ENCODE measurements at regions not wholly inside any gene's neighbourhood (a gene's known extent, or its start where the extent isn't known, plus 50 kb on each side); places are given as distances from the start of the nearest gene placed in this dataset.

DNA sequence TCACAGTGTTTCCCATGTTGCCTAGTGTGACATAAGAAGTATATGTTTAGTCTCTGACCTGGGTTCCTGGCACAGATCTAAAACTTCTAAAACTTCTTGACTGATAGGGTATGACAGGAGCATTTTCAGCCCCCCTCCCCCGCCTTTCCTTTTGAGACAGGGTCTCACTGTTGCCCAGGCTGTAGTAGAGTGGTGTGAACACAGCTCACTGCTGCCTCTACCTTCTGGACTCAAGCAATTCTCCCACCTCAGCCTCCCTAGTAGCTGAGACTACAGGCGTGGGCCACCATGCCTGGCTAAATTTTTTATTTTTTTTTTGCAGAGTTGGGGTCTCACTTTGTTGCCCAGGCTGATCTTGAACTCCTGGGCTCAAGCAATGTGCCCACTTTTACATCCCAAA is 421.1 kb upstream of the RGS6 start:
- DNase-seq: no peak

DNA sequence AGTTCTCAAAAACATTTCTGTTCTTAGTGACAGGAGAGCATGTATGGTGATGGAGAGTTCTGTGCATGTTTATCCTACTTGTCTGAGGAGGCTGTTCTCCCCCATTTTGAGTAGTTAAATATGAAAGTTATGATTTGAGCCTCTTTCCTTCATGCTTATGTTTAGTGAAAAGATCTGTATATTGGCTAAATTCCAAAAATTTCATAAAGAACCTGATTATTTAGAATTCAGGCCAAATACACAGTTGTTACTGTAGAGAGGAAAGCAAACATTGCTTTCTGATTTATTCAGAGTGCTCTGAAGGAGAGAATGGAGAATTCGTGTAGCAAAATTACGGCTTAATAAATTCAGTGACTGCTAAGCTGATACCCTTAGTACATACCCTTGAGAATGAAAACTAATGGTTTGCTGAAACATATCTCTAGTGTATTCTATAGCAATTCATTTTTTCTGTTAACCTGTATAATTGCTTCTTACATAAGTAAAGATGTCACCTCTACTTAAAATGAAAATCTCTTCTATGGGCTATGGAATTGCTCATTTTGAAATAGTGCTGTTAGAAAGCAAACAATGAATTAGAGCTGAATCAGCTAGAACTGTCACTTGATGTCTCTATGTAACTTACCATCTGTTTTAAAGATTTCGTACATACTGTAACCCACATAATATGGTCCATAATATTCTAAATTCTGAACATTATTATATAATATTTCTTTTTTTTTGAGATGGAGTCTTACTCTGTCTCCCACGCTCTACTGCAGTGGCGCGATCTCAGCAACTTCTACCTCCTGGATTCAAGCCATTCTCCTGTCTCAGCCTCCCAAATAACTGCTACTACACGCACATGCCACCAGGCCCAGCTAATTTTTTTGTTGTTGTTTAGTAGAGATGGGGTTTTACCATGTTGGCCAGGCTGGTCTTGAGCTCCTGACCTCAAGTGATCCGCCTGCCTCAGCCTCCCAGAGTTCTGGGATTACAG is 417.0 kb upstream of the RGS6 start:
- no peak for DNase-seq

DNA sequence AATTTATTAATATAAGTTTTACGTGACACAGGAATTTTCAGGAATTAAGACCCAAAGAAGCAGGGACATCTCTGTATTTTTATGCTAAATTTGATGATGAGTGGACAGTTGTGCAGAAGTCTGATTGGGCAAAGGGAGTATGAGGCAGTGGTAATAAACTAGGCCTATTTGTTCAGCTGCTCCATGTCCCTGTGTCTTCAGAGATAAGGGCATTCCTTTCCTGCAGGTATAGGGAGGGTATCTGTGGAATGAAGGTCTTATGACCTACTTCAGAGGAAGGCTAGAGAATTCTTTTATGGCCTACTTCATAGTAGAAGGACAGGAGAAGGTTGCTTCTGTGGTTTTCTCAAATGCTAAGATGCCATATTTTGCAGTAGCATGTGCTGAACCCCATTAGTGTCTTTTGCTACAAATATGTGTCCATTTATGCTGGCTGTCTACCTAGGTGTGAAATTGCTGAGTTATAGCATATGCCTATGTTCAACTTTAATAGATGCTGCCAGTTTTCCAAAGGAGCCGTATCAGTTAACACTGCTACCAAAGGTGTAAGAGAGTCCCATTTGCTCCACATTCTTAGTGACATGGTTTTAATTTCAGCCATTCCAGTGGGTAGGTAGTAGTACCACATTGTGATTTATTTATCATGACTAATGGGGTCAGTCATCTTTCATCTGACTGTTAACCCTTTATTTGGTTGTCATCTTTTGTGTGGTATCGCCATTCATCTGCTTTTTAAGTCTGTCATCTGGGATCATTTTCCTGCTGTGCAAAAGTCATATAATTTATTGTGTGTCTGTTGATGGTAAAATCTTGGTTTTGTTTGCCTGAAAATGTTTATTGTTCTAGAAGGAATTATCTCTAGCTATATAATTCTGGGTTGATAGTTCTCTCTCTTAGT is 410.7 kb upstream of the RGS6 start:
- peak; percentile 32 for DNase-seq

DNA sequence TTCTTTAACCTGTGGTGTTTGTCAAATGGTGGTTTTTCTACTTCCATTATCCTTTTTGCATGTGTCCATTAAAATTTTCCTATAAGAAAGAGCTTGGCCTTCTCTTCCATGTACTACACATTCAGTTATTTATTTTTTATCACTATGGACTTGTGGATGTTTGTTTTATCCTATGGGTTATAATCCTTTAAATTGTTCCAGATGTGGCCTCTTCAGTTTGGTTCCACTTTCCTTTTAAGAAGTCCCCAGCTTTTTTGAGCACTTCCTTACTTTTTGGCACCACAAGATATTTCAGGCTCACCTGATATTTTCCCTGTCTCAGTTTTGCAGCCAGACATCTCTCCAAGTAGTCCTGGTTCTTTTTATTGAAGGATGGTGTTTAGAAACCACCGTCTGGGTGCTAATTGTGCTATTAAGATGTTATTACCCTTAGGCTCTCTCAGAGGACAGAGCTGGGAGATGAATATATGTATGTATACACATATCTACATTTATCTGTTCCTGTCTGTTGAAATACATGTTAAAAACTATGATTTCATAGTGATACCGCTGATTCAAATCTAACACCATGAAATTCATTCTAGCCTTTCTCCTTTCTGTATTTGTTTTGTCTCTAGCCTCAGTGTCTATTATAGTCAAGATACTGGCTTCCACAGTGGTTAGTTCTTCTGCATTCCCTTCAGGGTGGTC is 408.5 kb upstream of the RGS6 start:
- no peak for DNase-seq

DNA sequence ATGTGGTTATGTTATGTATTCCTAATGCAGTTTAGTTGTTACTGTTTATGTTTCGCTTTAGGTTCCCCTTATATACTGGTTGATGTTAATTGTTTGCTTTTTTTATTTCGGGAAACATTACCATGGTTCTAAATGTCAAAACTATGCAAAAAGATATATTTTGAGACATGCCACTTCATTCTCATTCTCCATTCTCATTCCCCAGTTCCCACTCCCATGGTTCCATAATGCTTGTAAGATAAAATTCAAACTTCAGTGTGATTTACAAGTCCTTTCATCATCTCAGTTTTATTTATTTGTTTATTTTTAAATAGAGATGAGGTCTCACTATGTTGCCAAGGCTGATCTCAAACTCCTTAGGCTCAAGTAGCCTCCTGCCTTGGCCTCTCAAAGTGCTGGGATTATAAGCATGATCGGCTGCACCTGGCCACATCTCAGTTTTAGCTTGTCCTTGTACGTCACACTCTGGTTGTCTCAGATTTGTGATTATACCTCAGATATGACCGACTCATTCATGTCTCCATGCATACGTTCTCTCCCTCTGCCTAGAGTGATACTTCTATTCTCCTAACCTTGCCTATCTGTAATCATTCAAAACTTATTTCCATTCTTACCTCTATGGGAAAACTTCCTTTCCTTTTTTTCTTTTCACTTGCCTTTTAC is 407.8 kb upstream of the RGS6 start:
- no peak for DNase-seq

DNA sequence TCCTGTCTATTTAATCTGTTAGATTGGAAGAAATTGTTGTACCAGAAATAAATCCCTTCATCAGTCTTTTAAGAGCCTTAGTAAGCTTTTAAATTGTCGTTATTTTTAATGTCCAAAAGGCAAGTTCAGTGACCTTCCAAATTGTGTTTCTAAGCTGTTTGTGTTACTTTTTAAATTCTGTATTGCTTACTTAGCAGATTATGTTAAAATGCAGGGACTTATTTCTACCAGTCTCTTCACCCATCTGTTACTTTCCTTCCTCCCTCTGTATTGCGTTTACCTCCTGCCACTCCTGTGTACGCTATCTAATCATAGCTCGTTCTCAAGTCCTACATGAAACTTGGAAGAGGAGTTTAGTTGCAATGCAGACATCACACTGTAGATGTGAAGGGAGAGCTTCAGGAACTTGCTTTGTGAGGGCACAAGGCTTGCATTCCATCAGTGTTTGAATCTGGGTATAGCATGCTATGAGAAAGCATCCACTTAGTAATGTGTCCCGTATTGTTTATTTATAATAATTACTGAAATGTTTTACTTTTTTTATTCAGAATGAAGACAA is 406.5 kb upstream of the RGS6 start:
- DNase-seq: no peak

DNA sequence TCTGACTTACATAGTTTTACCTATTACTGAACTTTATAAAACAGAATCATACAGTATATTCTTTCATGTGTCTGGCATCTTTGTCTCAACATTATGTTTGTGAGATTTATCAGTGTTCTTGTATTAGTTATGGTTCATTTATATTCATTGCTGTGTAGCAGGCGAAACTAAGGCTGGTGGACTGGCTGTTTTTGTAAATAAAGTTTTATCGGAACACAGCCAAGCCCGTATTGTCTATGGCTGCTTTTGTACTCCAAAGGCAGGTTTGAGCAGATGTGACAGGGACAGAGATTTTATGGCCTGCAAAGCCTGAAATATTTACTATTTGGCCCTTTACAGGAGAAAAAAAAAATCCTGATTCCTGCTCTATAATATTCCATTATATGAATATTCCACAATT is 405.8 kb upstream of the RGS6 start:
- no peak for DNase-seq

DNA sequence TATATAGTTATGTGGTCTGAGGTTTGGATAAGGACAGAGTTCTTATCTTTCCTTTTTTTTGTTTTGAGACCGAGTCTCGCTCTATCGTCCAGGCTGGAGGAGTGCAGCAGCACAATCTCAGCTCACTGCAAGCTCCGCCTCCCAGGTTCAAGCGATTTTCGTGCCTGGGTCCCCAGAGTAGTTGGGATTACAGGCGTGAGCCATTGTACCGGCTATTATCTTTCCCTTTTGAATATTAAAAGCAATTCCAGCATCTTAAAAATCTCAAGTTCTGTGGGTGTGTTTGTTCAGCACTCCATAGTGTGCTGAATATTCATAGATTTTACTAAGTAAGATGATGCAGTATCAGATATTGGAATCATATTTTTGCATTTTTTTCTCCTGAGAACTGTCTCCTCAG is 404.4 kb upstream of the RGS6 start:
- DNase-seq: no peak

DNA sequence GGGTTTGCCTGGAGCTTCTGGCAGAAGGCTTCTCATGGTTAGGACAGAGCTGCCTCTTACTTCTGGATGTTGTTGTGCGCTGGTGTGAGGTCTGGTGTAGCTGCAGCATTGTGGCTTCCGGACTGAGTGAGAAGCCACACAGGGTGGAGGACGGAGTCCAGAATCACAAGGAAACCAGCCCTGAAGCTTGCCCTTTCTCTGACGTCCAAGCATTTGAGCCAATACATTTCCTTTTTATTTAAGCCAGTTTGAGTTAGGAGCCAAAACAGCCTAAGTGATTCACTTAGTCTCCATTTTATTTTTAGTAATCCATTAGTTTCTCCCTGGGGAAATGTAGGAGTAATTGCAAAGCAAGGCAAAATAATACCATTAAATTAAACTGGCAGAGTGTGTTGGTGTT is 402.4 kb upstream of the RGS6 start:
- DNase-seq: no peak

DNA sequence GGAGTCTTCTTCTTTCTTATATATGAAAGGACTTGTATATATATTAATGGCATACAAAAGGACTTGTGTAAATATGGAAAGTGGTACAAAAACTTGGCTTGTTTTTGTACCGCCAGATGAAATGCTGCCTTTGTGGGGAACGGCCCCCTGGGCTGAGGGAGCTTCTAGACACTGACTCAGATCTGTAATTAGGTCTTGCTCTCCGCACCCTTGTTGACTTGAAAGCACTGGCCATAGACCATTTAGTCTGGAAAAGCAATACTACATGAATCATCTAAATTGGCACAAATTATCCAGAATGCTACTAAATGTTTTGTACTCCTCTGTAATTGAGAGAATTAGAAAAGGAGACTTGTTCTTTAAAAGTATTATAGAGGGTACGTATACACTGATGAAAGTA is 399.9 kb upstream of the RGS6 start:
- peak; percentile 56 for DNase-seq

DNA sequence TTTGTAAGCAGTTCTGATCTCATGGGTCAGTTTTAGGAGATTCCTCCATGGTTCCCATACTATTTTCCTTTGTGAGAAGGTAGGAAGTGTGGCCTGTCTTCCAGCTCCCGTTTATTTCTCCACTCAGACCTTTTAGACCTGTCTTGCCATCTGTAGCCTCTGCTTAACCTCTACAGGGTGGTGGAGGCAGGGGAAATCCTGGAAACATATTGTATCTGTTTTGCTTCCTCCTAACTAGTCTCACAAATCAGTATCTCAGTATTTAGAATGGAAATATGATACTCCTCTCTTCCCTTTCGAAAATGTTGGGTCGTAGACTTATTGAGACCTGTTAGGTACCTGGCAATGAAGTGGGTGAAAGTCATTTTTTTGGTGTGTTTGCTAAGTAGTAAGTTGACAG is 399.4 kb upstream of the RGS6 start:
- no peak for DNase-seq

DNA sequence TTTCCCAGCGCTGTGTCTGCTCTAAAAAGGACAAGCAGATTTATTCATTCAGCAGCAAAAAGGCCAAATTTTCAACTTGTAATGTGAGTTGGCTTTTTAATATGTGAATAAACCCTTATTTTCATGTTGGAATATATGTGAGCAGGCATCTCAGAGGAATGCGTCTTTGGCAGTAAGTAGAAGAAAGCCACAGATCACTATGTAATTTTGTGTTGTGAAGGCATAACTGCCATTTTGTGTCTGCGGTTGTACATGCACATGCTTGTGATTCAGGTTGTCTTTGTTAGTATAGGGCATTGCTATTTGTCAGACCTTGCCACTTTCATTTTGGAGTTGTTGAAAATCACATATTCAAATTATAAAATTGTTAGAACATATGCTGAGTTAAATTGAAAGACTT is 398.8 kb upstream of the RGS6 start:
- no peak for DNase-seq

DNA sequence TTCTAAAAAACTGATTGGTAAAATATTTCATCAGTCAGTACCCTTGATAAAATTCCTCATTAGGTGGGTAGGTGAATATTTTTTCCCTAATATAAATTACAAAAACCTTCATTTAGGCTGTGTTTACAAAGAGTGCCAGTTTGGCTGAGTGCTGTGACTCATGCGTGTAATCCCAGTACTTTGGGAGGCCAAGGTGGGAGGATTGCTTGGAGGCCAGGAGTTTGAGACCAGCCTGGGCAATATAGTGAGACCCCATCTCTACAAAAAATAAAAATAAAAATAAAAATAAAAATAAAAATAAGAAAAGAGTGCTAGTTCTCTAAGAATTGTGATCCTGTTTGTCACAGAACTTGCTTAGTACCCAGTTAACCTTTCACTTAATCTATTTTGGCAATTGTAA is 398.4 kb upstream of the RGS6 start:
- DNase-seq: no peak

DNA sequence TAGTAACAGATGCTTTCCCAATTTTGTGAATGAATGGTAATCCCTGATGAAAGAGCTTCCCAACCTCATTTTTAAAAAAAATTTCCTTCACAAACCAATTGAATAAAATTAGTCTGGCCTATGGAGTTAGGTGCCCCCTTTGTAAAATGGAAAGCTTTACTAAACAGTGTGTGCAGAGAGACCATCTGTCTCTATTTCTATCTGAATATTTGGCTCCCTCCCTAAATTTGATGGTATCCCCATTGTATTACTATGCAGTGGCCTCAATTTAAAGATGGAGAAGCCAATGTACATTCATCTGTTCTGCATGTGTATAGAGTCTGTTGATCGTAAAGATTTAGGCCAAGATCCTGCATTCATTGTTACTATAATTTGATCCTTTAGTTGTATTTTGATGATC is 397.7 kb upstream of the RGS6 start:
- DNase-seq: no peak

DNA sequence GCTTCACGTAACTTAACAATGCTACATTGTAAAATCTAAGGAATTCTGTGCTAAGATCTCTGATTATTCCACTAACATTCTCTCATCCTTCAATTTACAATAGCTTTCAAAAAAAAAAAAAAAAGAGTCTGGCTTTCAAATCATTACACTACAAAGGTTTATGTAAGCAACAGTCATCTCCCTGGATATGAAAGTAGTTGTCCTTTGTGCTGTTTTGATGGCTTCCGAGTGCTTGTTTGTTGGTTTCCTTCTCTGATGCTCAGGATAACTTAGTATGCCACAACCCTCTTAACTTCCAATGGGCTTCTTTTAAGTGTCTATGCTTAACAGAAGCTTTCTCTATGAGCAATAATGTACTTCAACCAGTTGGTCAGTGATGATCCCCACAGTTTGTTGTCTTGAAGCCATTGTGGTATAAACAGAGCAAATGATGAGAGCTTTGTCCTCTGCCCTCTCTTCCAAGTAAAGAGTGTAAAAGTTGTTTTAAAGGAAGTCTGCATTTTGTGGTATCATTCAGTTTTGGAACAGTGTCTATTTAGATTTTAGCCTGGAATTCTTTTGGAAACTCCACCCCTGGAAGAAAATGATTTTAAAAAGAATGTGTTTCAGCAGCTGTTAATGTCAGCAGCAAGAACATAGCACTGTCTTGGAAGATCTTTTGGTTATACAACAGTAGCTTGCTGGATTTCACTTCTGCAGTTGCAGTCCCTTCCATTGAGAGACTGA is 396.1 kb upstream of the RGS6 start:
- DNase-seq: no peak

DNA sequence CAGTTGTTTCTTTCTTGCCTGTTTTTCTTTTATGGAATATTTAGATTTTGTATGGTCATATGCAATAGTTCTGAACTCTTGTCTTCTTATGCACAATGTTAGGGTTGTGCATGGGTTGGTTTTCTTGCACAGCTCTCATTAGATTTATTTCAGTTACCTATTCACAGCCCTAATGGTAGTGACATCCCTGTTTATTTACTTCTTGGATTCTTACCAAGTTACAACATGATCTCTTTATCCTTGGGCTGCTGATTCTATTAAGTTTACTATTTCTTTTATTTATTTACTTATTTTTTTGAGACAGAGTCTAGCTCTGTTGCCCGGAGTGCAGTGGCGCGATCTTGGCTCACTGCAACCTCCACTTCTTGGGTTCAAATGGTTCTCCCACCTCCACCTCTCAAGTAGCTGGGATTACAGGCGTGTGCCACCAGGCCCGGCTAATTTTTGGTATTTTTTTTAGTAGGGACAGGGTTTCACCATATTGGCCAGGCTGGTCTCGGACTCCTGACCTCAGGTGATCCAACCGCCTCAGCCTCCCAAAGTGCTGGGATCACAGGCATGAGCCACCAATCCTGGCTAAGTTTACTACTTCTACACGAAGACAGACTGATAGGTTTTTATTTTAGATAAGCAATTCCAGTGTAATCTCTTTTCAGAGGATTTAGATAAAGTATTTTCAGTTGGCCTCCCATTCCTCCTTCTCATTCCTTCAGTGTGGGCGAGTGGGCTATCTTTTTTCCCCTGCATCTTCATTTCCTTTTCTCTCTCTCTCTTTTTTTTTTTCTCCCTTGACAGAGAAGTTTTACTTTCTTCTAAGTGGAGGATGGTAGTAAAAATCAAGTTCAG is 395.1 kb upstream of the RGS6 start:
- DNase-seq: no peak

DNA sequence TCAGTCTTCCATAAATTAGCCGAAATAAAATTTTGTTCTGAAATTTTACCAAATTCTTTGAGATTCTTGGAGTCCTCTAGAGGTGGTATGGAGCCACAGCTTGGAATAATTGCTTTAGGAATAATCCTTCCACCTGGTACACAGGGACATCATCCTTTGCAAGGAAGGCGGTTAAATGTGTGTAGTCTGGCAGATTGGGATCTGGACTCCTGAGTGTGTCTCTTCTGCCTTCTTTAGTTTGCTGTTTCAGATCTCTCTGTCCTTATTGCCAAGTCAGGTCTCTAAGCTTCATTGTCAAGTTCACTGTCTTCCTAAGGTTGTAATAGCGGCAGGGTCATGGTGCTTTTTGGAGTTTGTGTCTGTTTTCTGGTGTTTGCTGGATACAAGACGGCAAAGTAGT is 393.9 kb upstream of the RGS6 start:
- no peak for DNase-seq

DNA sequence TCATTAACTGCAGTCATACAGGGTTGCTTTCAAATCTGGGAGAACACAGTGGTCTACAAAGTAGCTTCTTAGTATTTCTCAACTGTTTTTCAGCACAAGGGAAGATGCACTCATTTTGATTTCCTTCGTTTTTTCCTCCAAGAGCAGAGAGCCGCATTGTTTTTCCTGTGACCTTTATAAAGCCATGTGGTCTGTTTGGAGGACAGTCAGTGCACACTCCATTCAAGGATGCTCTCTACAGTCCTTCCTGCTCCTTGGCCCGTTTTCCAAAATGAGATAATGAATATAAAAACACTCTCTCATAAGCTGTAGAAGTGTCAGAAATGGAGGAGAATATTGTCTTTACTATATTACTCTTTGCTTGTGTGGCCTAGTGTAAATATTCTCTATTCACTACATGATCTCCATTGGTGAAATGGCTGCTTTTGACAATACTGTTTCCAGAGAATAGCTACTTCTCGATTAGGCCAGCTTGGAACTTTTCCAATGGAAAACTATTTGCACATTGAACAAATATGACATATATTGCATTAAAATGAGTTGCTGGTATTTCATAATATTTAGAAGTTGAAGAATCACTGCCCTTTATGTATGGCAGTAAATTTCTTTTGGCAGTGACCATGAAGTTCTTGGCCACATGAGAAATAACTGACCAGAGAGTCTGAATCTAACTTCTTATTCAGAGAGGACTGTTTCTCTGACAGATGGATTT is 393.1 kb upstream of the RGS6 start:
- DNase-seq: no peak

DNA sequence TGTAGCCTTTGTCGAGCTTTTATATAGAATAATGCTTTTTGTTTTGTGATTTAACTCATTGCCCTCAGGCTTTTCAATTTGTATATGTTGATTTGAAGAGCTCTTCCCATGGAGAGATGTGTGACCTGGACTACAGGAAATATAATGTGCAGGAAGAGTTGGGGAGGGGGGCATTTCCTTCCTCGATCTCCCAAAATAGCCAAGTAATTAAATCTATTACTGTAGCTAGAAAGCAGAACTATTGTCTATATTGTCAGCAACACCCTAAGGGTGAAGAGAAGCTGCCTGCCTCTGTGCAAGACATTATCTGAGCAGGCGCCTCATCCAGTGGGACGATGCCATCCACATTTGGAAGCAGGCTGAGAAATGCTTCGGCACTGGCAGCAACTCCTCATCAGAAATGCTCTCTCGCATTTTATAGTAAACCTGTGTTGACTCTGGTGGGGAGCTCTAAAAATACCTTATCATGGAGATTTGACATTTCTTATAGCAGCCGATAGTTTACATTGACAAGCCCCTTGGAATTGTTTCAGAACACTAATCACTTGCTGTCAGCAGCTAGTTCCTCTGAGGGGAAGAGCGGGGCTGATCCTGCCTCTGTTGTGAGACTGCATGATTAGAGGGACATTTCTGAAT is 392.5 kb upstream of the RGS6 start:
- DNase-seq: no peak

DNA sequence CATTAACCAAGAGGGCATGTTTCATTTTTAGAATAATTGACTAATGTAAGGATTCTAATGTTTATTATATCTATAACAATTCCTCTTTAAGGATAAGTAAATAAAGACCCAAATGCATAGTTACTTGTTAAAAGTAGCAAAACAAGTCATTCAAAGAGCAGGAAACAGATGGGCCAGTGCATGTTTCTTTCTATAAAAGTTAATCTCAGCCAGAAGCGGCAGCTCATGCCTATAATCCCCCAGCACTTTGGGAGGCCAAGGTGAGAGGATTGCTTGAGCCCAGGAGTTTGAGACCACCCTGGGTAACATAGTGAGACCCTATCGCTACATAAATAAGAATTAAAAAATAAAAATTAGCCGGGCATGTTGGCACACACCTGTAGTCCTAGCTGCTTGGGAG is 391.0 kb upstream of the RGS6 start:
- no peak for DNase-seq
